Activated CD4-positive, alpha-beta T cell treated with anti-CD3 and anti-CD28 coated beads for 36 hours (primary cell): ENCODE measurements at regions not wholly inside any gene's neighbourhood (a gene's known extent, or its start where the extent isn't known, plus 50 kb on each side); places are given as distances from the start of the nearest gene placed in this dataset.

ENCODE experiments used
- ATAC-seq: fragments of 200-7000 bp; cut with Tn5 transposase; one replicate; pipeline ENCODE4 v1.10.0; 2021; ENCODE audit warnings: mild to moderate bottlenecking, moderate library complexity
- CTCF ChIA-PET: fragments of 350-600 bp; sonication (Branson Sonifier 250); formaldehyde crosslinking; loops from one replicate; lab custom pipeline; 2021; ENCODE audit warnings: antibody characterized with exemption; lab: Charles Lee
- POLR2A ChIA-PET: fragments of 350-600 bp; sonication (Branson Sonifier 250); formaldehyde crosslinking; loops from one replicate; lab custom pipeline; 2021; ENCODE audit warnings: antibody characterized with exemption, inconsistent platforms; lab: Charles Lee
- DNase-seq: peaks from one replicate; pipeline ENCODE4 v3.0.0-alpha.2; 2020
- H3K27ac Mint-ChIP-seq: one replicate; pipeline ENCODE4 v1.8.0; 2021; ENCODE audit warnings: mixed read lengths
- H3K27me3 Mint-ChIP-seq: one replicate; pipeline ENCODE4 v1.8.0; 2021; ENCODE audit warnings: mixed read lengths
- H3K36me3 Mint-ChIP-seq: one replicate; pipeline ENCODE4 v1.8.0; 2021; ENCODE audit warnings: low read depth, mixed read lengths
- H3K4me1 Mint-ChIP-seq: one replicate; pipeline ENCODE4 v1.8.0; 2021; ENCODE audit warnings: mixed read lengths
- H3K4me3 Mint-ChIP-seq: one replicate; pipeline ENCODE4 v1.8.0; 2021; ENCODE audit warnings: mild to moderate bottlenecking, moderate library complexity, mixed read lengths
- H3K9me3 Mint-ChIP-seq: one replicate; pipeline ENCODE4 v1.8.0; 2021; ENCODE audit warnings: low read depth, mixed read lengths
- intact Hi-C, 2 experiments: fragments of 100-400 bp; cut with DNase I in 1 of 2; cut with micrococcal nuclease in 1 of 2; formaldehyde crosslinking; loops; one replicate each; pipeline versions ENCODE4 v1.14.2 to v1.15.1; 2022 to 2024; cut with DNase I, micrococcal nuclease

DNA sequence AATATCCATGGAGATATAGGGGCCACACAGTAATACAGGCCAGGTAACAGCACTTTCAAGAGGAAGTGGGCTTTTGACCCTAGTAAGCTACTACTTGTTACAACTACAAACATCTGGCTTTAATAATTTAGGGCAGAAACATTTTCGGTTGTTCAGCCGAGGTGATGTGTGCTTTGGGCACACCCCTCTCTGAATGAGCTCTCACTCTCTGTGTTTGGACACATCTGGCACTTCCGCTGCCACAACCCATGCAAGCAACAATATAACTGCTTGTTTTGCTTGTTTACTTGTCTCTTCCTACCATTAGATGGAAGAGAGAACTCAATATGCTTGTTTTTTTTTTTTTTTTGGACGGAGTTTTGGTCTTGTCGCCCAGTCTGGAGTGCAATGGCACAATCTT, 277.2 kb downstream of the HS3ST1 start:
- H3K4me3 Mint-ChIP-seq = no peak overlapping the region
- ATAC-seq (no peak), DNase-seq (no peak)
- POLR2A ChIA-PET = no interaction called here
- intact Hi-C loops = no loop called here
- CTCF ChIA-PET = interaction anchor here (0.7 kb wide), 1 partner anchor 618 kb away, joined by 3 read pairs; no protein-coding TSS in a partner anchor
- no peaks in the 10 kb centered on the region for H3K36me3 Mint-ChIP-seq
- H3K27me3 Mint-ChIP-seq = peaks cover 3% of the 10 kb centered on the region
- H3K27ac Mint-ChIP-seq = no peak overlapping the region
- H3K9me3 Mint-ChIP-seq = no peaks in the 10 kb centered on the region
- H3K4me1 Mint-ChIP-seq = peaks cover 16% of the 10 kb centered on the region

DNA sequence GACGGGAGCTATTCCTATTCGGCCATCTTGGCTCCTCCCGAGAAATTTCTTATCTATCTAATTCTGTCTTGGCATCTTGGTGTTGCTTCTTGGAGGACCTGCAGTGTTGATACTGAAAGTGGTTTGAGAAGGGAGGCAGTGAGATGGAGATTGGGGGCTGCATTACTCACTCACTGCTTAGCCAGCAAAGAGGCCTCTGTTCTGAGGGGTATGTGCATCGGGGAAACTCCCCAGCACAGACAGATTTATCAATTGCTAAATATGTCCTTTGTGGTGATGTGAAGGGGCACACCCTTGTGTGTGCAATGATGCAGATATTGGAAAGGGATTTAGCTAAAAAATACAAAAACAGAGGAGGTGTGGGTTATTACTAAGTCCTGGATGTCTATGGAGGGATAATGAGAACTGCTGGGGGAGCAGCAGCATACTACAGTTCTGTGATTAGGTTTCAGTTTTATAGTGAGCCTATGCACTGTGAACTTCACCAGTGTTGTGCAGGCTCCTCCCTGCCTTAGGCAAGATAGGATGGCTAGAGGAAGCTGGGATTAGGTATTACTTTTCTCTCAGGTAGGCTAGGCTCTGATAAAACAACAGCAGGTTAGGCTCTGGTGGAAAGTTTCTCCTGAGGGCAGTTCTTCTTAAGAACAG, 279.0 kb downstream of the HS3ST1 start:
- Mint-ChIP-seq H3K27ac (no peak overlapping the region), H3K4me1 (peaks cover 3% of the 10 kb centered on the region), H3K27me3 (no peaks in the 10 kb centered on the region), H3K9me3 (no peaks in the 10 kb centered on the region), H3K4me3 (no peak overlapping the region), H3K36me3 (no peaks in the 10 kb centered on the region)
- DNase-seq (no peak), ATAC-seq (no peak)
- ChIA-PET CTCF (no interaction called here), POLR2A (no interaction called here)
- intact Hi-C loops = no loop called here

- no peaks in the 10 kb centered on the region for H3K36me3 Mint-ChIP-seq
- no peak overlapping the region for H3K27ac Mint-ChIP-seq
- H3K4me1 Mint-ChIP-seq = no peaks in the 10 kb centered on the region
- no peak for DNase-seq
- ChIA-PET POLR2A (interaction anchor here (0.6 kb wide), 1 partner anchor 588 kb away, joined by 3 read pairs; no protein-coding TSS in a partner anchor), CTCF (no interaction called here)
- peaks cover 5% of the 10 kb centered on the region for H3K27me3 Mint-ChIP-seq
- intact Hi-C loops = no loop called here
- no peak overlapping the region for H3K4me3 Mint-ChIP-seq
- ATAC-seq = no peak
- no peaks in the 10 kb centered on the region for H3K9me3 Mint-ChIP-seq
Measured at GRCh38 chr4:11139871-11140270, 288.8 kb downstream of the HS3ST1 start.

GRCh38 chr4:11138964-11139363, 289.7 kb downstream of the HS3ST1 start:
- intact Hi-C loops = no loop called here
- ChIA-PET CTCF (no interaction called here), POLR2A (no interaction called here)
- Mint-ChIP-seq H3K9me3 (no peaks in the 10 kb centered on the region), H3K27ac (no peak overlapping the region), H3K36me3 (no peaks in the 10 kb centered on the region), H3K4me3 (no peak overlapping the region), H3K27me3 (peaks cover 5% of the 10 kb centered on the region), H3K4me1 (peaks cover 2% of the 10 kb centered on the region)
- DNase-seq (no peak), ATAC-seq (no peak)

DNA sequence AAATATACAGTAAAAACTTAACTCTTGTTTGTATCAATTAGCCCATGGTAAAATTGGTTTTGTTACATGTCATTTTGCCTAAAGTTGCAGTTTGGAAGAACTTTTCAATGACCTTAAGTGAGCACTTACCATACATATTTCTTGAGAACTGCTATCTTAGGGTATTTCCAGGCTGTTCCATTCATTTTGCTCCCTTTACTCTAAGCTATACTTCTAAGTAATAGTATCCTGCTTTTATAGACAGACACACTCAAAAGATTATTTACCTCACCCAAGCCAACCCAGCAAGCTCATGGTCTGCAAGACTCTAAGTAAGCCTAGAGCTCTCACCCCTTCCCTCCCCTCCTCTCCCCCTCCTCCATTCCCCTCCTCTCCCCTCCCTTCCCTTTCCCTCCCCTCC, 294.0 kb downstream of the HS3ST1 start:
- ATAC-seq = no peak
- no peak for DNase-seq
- Mint-ChIP-seq H3K27me3 (peaks cover 5% of the 10 kb centered on the region), H3K27ac (no peak overlapping the region), H3K4me1 (peaks cover 7% of the 10 kb centered on the region), H3K4me3 (no peak overlapping the region), H3K36me3 (no peaks in the 10 kb centered on the region), H3K9me3 (no peaks in the 10 kb centered on the region)
- ChIA-PET POLR2A (interaction anchor here (0.5 kb wide), 1 partner anchor 335 kb away, joined by 3 read pairs; no protein-coding TSS in a partner anchor), CTCF (no interaction called here)
- intact Hi-C loops = no loop called here

GRCh38 chr4:11133868-11134267, 294.8 kb downstream of the HS3ST1 start:
- intact Hi-C loops = no loop called here
- Mint-ChIP-seq H3K4me1 (peaks cover 7% of the 10 kb centered on the region), H3K27ac (no peak overlapping the region), H3K4me3 (no peak overlapping the region), H3K27me3 (peaks cover 3% of the 10 kb centered on the region), H3K36me3 (no peaks in the 10 kb centered on the region), H3K9me3 (no peaks in the 10 kb centered on the region)
- ATAC-seq (no peak), DNase-seq (no peak)
- CTCF ChIA-PET = no interaction called here
- POLR2A ChIA-PET = no interaction called here

DNA sequence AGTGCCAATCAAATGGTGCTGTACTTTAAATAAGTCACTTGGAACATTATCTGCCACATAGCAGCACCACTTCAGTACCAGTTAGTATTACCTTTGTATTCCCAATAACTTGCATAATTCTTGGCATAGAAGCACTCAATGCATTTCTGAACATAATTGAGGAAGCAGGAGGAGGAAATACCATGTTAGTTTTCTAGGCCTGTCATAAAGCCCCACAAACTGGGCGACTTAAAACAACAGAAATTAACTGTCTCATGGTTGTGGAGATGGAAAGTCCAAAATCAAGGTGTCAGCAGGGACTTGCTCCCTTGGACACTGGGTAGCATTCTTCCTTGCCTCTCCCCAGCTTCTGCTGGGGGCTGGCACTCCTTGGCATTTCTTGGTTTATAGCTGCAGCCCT, 296.2 kb downstream of the HS3ST1 start:
- no peaks in the 10 kb centered on the region for H3K27me3 Mint-ChIP-seq
- H3K4me1 Mint-ChIP-seq = peaks cover 7% of the 10 kb centered on the region
- POLR2A ChIA-PET = no interaction called here
- no peak overlapping the region for H3K4me3 Mint-ChIP-seq
- CTCF ChIA-PET = no interaction called here
- no peak overlapping the region for H3K27ac Mint-ChIP-seq
- intact Hi-C loops = no loop called here
- H3K9me3 Mint-ChIP-seq = no peaks in the 10 kb centered on the region
- ATAC-seq = no peak
- no peaks in the 10 kb centered on the region for H3K36me3 Mint-ChIP-seq
- no peak for DNase-seq

- H3K9me3 Mint-ChIP-seq = no peaks in the 10 kb centered on the region
- no peaks in the 10 kb centered on the region for H3K36me3 Mint-ChIP-seq
- ATAC-seq (no peak), DNase-seq (no peak)
- ChIA-PET POLR2A (no interaction called here), CTCF (no interaction called here)
- no peak overlapping the region for H3K27ac Mint-ChIP-seq
- intact Hi-C loops = no loop called here
- no peak overlapping the region for H3K4me3 Mint-ChIP-seq
- peaks cover 7% of the 10 kb centered on the region for H3K4me1 Mint-ChIP-seq
- peaks cover 2% of the 10 kb centered on the region for H3K27me3 Mint-ChIP-seq
Measured at GRCh38 chr4:11131491-11131890, 297.2 kb downstream of the HS3ST1 start.

DNA sequence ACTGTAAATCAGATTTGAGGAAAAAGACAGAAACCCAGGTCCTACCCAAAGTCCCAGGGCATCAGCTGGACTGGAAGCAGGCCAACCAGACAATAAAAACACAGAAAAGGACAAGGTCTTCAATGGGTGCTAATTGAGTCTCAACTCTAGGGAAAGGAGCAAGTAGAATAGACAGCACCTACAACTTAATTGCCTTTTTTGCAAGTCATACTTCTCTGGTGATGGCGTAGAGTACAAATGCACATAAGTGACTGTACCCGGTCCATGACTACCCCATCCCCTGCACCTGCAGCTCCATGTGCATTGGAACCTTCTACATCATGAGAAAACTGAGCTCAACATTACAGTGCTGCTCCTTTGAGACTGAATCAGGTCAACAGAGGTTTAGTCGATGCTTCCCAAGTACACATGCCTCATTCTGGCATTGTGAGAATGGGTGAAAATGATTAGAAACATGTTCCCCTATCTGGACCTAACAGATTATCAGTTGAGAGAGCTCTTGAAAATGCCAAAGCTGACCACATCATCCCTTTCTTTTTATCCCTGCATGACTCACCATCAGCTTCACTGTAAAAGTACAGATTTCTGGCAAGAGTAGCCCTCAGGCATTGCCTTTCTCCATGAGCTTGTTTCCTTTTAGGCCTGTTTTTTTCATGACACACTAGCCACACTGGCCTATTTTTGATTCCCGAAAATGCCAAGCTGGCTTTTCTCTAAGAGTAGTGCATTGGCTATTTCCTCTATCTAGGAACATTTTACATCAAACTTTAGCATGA, 298.3 kb downstream of the HS3ST1 start:
- ChIA-PET CTCF (no interaction called here), POLR2A (no interaction called here)
- intact Hi-C loops = no loop called here
- Mint-ChIP-seq H3K27me3 (peaks cover 4% of the 10 kb centered on the region), H3K4me3 (no peak overlapping the region), H3K36me3 (no peaks in the 10 kb centered on the region), H3K27ac (no peak overlapping the region), H3K4me1 (peaks cover 7% of the 10 kb centered on the region), H3K9me3 (no peaks in the 10 kb centered on the region)
- DNase-seq (no peak), ATAC-seq (no peak)

DNA sequence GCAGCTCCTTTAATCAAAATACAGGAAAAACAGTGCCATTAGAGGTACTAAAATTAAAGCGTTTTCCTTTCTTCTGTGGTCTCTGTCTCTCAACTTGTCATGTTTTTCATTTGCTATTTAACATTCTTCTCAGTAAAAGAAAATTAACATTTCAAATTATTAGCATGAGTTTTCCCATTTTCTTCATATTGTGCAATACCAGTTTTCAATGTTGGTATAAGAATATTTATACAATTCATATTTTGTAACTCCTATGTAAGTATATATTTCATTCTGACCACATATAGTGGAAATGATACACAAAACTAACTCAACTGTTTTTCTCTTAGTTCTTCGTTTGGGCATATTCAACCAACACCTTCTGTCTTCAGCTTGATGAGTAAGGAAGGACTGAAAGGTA, 308.3 kb downstream of the HS3ST1 start:
- no peaks in the 10 kb centered on the region for H3K27me3 Mint-ChIP-seq
- H3K9me3 Mint-ChIP-seq = no peaks in the 10 kb centered on the region
- intact Hi-C loops = no loop called here

GRCh38 chr4:11119474-11119873, 309.2 kb downstream of the HS3ST1 start:
- Mint-ChIP-seq H3K27ac (no peak overlapping the region), H3K4me3 (no peak overlapping the region), H3K9me3 (no peaks in the 10 kb centered on the region), H3K27me3 (no peaks in the 10 kb centered on the region), H3K36me3 (no peaks in the 10 kb centered on the region), H3K4me1 (peaks cover 4% of the 10 kb centered on the region)
- DNase-seq (no peak), ATAC-seq (no peak)
- ChIA-PET POLR2A (interaction anchor here (0.5 kb wide), 1 partner anchor 19 kb away, joined by 3 read pairs; no protein-coding TSS in a partner anchor), CTCF (no interaction called here)
- intact Hi-C loops = no loop called here

More for the DNA sequence above, 308.3 kb downstream of the HS3ST1 start:
- POLR2A ChIA-PET = no interaction called here
- Mint-ChIP-seq H3K27ac (no peak overlapping the region), H3K4me3 (no peak overlapping the region), H3K36me3 (no peaks in the 10 kb centered on the region), H3K4me1 (peaks cover 4% of the 10 kb centered on the region)
- CTCF ChIA-PET = no interaction called here
- DNase-seq (no peak), ATAC-seq (no peak)

- intact Hi-C loops = no loop called here
- H3K27me3 Mint-ChIP-seq = no peaks in the 10 kb centered on the region
- H3K4me3 Mint-ChIP-seq = no peak overlapping the region
- H3K4me1 Mint-ChIP-seq = peaks cover 4% of the 10 kb centered on the region
- ChIA-PET CTCF (no interaction called here), POLR2A (no interaction called here)
- DNase-seq (no peak), ATAC-seq (no peak)
- H3K36me3 Mint-ChIP-seq = no peaks in the 10 kb centered on the region
- H3K27ac Mint-ChIP-seq = no peak overlapping the region
- no peaks in the 10 kb centered on the region for H3K9me3 Mint-ChIP-seq
Measured at GRCh38 chr4:11118513-11118912, 310.2 kb downstream of the HS3ST1 start.
